WI38 (cell line): ENCODE measurements at regions not wholly inside any gene's neighbourhood (a gene's known extent, or its start where the extent isn't known, plus 50 kb on each side); places are given as distances from the start of the nearest gene placed in this dataset.
A peak's percentile ranks its signal among the peaks of the same experiment; 100 is the strongest.
"Not testable (repeated sequence)": the region's sequence is repeated elsewhere in the genome, so short reads cannot be mapped to it uniquely, and the experiment has no call there.

Experiments
- H3K4me3 ChIP-seq: 2 replicates; pipeline ENCODE4 v1.5.1; 2011; ENCODE audit warnings: low read depth, mild to moderate bottlenecking, control low read depth, low read length
- CTCF ChIP-seq: IDR thresholded peaks from 2 replicates; pipeline ENCODE4 v1.5.1; 2012; ENCODE audit warnings: low read depth, mild to moderate bottlenecking, control low read depth, low read length

- TF ChIP-seq CTCF: no peak
- H3K4me3 ChIP-seq: no peak overlapping the region
Observed at GRCh38 chr1:185654199-185654951, 79.8 kb upstream of the HMCN1 start.

GRCh38 chr1:185653615-185654014, 80.6 kb upstream of the HMCN1 start:
- no peak for TF ChIP-seq CTCF
- H3K4me3 ChIP-seq: no peak overlapping the region

GRCh38 chr1:185652348-185652747, 81.8 kb upstream of the HMCN1 start:
- TF ChIP-seq CTCF: no peak

GRCh38 chr1:185650602-185651230, 83.5 kb upstream of the HMCN1 start:
- no peak overlapping the region for H3K4me3 ChIP-seq
- TF ChIP-seq CTCF: no peak

More at GRCh38 chr1:185652348-185652747, 81.8 kb upstream of the HMCN1 start:
- no peak overlapping the region for H3K4me3 ChIP-seq

- no peak for TF ChIP-seq CTCF
- H3K4me3 ChIP-seq: no peak overlapping the region
Observed at GRCh38 chr1:185648858-185649589, 85.2 kb upstream of the HMCN1 start.

GRCh38 chr1:185647597-185648267, 86.5 kb upstream of the HMCN1 start:
- H3K4me3 ChIP-seq: not testable (repeated sequence)

GRCh38 chr1:185646202-185646683, 87.9 kb upstream of the HMCN1 start:
- peak overlapping the region; percentile 37; the same call in 1 of the 2 replicates for H3K4me3 ChIP-seq
- no peak for TF ChIP-seq CTCF
